ENCODE measurements at regions not wholly inside any gene's neighbourhood (a gene's known extent, or its start where the extent isn't known, plus 50 kb on each side); places are given as distances from the start of the nearest gene placed in this dataset.

DNA sequence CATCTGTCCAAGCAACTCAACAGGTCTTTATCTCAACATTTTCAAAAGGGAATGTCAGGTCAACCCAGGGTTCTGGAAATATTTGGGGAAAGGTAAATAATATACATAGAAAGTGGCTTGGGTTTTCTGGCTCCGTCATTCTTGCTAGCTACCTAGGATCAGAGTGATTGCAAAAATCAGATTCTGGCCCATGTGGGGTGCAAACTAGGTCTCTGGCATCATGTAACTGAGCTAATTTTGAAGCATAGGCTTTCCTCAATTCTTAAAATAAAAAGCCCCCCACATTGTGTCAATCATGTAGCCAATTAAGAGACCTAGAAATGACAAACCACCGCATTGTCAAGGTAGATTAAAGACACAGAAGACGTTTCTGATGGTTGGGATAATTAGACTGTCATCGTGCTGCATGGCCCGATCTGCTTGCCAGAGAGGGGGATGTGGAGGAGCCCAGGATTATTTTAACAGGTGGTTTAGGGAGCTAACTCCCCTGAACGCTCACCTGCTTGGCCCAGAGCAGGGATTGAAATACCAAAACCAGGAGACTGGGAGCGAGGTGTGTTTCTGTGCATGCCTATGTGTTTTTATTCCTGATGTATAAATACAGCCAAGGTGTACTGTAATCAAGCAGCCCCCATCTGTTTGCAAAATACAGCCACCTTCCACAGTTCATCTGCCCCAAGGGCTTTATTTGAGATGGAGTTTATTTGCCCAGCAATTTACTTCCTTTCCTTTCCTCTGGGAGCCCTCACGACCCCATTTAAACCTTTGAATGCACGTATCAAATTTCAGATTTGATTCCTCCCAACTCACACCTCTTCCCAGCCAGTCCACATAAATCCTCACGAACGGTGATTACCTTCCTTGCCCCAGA is 189.5 kb downstream of the TTC8 start:
- Histone ChIP-seq H3K4me1 (no peaks in the 10 kb centered on the region), H3K4me3 (no peak overlapping the region), H3K9me3 (no peaks in the 10 kb centered on the region), H3K27me3 (no peaks in the 10 kb centered on the region), H3K27ac (no peak overlapping the region), H3K36me3 (no peaks in the 10 kb centered on the region)
- intact Hi-C loops (cut with DNase I; ENCODE audit: low total_unique reads) (no loop called here), in situ Hi-C loops (cut with MboI; ENCODE audit: low sequenced_read_pairs in 4 of 4) (loop anchor here in 1 of 4 donors (25.0 kb wide), 1 partner anchor 1198 kb away; no protein-coding TSS in a partner anchor)
- no peak for TF ChIP-seq POLR2A (IDR thresholded peaks at IDR 0.05)
- TF ChIP-seq, protein P1, sequence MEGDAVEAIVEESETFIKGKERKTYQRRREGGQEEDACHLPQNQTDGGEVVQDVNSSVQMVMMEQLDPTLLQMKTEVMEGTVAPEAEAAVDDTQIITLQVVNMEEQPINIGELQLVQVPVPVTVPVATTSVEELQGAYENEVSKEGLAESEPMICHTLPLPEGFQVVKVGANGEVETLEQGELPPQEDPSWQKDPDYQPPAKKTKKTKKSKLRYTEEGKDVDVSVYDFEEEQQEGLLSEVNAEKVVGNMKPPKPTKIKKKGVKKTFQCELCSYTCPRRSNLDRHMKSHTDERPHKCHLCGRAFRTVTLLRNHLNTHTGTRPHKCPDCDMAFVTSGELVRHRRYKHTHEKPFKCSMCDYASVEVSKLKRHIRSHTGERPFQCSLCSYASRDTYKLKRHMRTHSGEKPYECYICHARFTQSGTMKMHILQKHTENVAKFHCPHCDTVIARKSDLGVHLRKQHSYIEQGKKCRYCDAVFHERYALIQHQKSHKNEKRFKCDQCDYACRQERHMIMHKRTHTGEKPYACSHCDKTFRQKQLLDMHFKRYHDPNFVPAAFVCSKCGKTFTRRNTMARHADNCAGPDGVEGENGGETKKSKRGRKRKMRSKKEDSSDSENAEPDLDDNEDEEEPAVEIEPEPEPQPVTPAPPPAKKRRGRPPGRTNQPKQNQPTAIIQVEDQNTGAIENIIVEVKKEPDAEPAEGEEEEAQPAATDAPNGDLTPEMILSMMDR (IDR thresholded peaks at IDR 0.05 in 4 of 5, conservative IDR thresholded peaks at IDR 0.05 in 1 of 5): no peak
- DNase-seq (no peak), ATAC-seq (no peak)

DNA sequence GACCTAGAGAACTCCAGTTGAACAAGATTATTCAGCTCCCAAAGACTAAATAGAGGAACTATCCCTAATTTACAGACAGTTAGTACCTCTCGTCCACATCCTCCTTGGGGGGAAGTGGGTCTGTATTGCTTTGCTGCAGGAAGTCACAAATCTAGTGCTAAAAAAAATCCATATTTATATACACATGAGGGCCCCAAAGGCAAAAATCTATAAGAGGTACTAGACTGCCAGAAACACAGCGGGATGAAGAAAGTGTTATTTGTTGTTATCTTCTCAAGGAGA is 190.1 kb downstream of the TTC8 start:
- intact Hi-C loops (cut with DNase I; ENCODE audit: low total_unique reads): no loop called here
- in situ Hi-C loops (cut with MboI; ENCODE audit: low sequenced_read_pairs in 4 of 4): loop anchor here in 1 of 4 donors (25.0 kb wide), 1 partner anchor 1198 kb away; no protein-coding TSS in a partner anchor

DNA sequence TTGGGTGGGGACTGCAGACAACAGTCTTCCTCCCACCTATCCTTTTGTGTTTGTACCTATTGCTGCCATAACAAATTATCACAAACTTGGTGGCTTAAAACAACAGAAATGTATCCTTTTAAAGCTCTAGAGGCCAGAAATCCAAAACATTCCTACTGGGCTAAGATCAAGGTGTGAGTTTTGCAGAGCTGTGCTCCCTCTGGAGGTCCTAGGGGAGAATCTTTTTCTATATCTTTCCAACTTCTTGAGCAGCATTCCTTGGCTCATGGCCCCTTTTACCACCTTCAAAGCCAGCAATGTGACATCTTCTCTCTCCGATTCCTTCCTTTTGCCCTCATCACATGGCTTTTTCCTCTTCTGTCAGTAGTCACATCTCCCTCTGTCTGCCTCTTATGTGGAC is 190.6 kb downstream of the TTC8 start:
- in situ Hi-C loops (cut with MboI; ENCODE audit: low sequenced_read_pairs in 4 of 4) (loop anchor here in 1 of 4 donors (25.0 kb wide), 1 partner anchor 1197 kb away; no protein-coding TSS in a partner anchor), intact Hi-C loops (cut with DNase I; ENCODE audit: low total_unique reads) (no loop called here)
- TF ChIP-seq, protein P1 (IDR thresholded peaks at IDR 0.05 in 4 of 5, conservative IDR thresholded peaks at IDR 0.05 in 1 of 5): no peak
- TF ChIP-seq POLR2A (IDR thresholded peaks at IDR 0.05): no peak
- H3K27ac ChIP-seq: no peak overlapping the region
- no peak overlapping the region for H3K4me3 ChIP-seq
- H3K36me3 ChIP-seq: no peaks in the 10 kb centered on the region
- no peaks in the 10 kb centered on the region for H3K27me3 ChIP-seq
- no peak for DNase-seq
- ATAC-seq: no peak
- H3K9me3 ChIP-seq: no peaks in the 10 kb centered on the region
- H3K4me1 ChIP-seq: no peaks in the 10 kb centered on the region

More for the DNA sequence above, 190.1 kb downstream of the TTC8 start:
- Histone ChIP-seq H3K9me3 (no peaks in the 10 kb centered on the region), H3K27ac (no peak overlapping the region), H3K4me1 (no peaks in the 10 kb centered on the region), H3K36me3 (no peaks in the 10 kb centered on the region), H3K4me3 (no peak overlapping the region), H3K27me3 (no peaks in the 10 kb centered on the region)
- ATAC-seq (no peak), DNase-seq (no peak)
- TF ChIP-seq, protein P1 (IDR thresholded peaks at IDR 0.05 in 4 of 5, conservative IDR thresholded peaks at IDR 0.05 in 1 of 5): no peak
- TF ChIP-seq POLR2A (IDR thresholded peaks at IDR 0.05): no peak

DNA sequence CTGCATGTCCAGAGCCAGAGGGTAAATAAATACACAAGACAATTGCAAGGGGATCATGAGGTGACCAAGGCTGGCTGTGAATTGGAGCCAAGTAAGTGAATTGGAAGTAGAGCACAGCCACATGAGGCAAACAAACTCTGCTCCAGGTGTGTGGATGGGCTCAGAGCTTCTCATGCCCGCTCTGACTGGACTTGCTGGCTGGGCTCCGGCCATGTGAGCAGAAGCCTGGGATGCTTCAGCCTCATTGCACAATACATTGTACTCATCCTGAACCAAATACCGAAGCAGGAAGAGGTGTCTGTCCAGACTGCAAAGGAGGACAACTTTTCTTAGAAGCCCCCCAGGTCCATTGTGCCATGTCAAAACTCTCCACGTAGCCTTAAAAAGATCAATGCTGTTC is 193.0 kb downstream of the TTC8 start:
- no peaks in the 10 kb centered on the region for H3K9me3 ChIP-seq
- H3K4me3 ChIP-seq: no peak overlapping the region
- ATAC-seq (no peak), DNase-seq (no peak)
- no peaks in the 10 kb centered on the region for H3K36me3 ChIP-seq
- no peak overlapping the region for H3K27ac ChIP-seq
- intact Hi-C loops (cut with DNase I; ENCODE audit: low total_unique reads) (no loop called here), in situ Hi-C loops (cut with MboI; ENCODE audit: low sequenced_read_pairs in 4 of 4) (loop anchor here in 1 of 4 donors (25.0 kb wide), 1 partner anchor 1195 kb away; no protein-coding TSS in a partner anchor)
- TF ChIP-seq POLR2A (IDR thresholded peaks at IDR 0.05): no peak
- TF ChIP-seq, protein P1 (IDR thresholded peaks at IDR 0.05 in 4 of 5, conservative IDR thresholded peaks at IDR 0.05 in 1 of 5): no peak
- no peaks in the 10 kb centered on the region for H3K4me1 ChIP-seq
- H3K27me3 ChIP-seq: no peaks in the 10 kb centered on the region

Data from gastrocnemius medialis (tissue), 4 donors.